SU-DHL-6 (cell line): ENCODE measurements at regions not wholly inside any gene's neighbourhood (a gene's known extent, or its start where the extent isn't known, plus 50 kb on each side); places are given as distances from the start of the nearest gene placed in this dataset.

Source experiments
- EZH2phosphoT487 ChIP-seq: fragments of 200-600 bp; sonication (generic), shearing (Covaris generic); conservative IDR thresholded peaks from 2 replicates; pipeline ENCODE4 v1.6.1; 2018; ENCODE audit warnings: mild to moderate bottlenecking, antibody characterized with exemption, low read length, moderate library complexity, mixed read lengths
- TF ChIP-seq, protein P1 (sequence below): fragments of 200-600 bp; sonication (generic); IDR thresholded peaks from one replicate; pipeline ENCODE4 v1.5.1; 2017; ENCODE audit warnings: antibody characterized with exemption, mild to moderate bottlenecking, low read length, moderate library complexity; ENCODE audit not compliant: insufficient read depth, poor library complexity, severe bottlenecking

DNA sequence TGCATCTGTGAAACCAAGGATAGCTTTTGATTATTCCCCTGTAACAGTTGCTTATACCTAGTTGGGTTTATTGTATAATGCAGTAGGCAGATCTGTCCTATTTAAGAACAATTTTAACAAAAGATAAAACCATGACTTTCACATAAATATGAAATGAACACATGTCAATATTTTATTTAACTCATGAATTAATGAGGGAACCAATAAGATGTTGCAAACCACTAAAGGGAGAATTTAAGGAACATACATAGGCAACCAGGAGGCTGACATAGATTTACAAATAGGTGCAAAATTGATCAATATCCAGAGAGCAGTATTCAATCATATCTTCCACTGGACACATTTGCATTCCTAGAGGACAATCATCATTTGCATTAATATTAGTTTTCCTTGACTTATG lies 280.0 kb upstream of the BRINP1 start:
- TF ChIP-seq, protein P1, sequence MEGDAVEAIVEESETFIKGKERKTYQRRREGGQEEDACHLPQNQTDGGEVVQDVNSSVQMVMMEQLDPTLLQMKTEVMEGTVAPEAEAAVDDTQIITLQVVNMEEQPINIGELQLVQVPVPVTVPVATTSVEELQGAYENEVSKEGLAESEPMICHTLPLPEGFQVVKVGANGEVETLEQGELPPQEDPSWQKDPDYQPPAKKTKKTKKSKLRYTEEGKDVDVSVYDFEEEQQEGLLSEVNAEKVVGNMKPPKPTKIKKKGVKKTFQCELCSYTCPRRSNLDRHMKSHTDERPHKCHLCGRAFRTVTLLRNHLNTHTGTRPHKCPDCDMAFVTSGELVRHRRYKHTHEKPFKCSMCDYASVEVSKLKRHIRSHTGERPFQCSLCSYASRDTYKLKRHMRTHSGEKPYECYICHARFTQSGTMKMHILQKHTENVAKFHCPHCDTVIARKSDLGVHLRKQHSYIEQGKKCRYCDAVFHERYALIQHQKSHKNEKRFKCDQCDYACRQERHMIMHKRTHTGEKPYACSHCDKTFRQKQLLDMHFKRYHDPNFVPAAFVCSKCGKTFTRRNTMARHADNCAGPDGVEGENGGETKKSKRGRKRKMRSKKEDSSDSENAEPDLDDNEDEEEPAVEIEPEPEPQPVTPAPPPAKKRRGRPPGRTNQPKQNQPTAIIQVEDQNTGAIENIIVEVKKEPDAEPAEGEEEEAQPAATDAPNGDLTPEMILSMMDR = no peak
- no peak for TF ChIP-seq EZH2phosphoT487
